ENCODE measurements at regions not wholly inside any gene's neighbourhood (a gene's known extent, or its start where the extent isn't known, plus 50 kb on each side); places are given as distances from the start of the nearest gene placed in this dataset.
"Not testable (repeated sequence)": the region's sequence is repeated elsewhere in the genome, so short reads cannot be mapped to it uniquely, and the experiment has no call there.

DNA sequence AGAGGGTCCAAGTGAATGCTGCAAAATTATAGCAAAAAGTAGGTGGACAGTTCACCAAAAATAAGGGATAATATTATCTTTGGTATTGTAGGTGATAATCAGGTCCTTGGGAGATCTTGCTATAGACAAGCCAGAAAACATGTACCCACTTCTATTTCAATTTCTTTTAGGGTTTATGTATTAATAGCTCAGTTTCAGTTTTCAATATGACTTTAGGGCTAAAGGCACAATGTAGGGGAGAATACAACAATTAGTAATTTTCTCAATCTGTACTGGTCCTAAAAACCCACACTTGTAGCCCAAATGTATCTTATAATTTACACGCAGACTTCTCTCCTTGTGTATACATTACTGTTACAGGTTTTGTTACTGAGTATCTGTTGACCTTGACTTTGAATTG lies 307.0 kb upstream of the ID4 start:
- no peak for DNase-seq (ENCODE audit: low read depth)

- DNase-seq (ENCODE audit: low read depth), result no peak
These were observed 301.8 kb upstream of the ID4 start for GRCh38 chr6:19535351-19535750.

- no peak for DNase-seq (ENCODE audit: low read depth)
These were observed 300.3 kb upstream of the ID4 start for GRCh38 chr6:19536838-19537237.

DNA sequence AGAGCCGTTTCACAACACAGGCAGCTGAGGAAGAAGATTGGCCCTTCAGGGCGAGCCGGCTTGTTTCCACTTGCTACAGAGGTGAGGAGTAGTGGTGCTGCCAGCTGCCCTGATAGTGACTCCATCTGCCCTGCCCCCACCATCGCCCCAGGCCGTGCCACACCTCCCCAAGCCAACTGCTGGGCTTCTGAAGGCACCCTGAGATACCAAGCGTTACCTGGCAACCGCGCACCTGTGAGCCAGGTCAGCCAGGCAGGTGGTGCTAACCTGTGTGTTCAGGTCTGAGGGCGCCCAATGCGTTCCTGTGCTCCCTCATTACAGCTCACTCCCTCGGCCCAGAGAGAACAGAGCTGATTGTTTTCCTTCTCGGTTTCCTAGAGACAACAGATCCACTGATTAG lies 299.1 kb upstream of the ID4 start:
- DNase-seq (ENCODE audit: low read depth), result no peak

- DNase-seq (ENCODE audit: low read depth), result no peak
These were observed 289.7 kb upstream of the ID4 start for GRCh38 chr6:19547507-19547906.

DNA sequence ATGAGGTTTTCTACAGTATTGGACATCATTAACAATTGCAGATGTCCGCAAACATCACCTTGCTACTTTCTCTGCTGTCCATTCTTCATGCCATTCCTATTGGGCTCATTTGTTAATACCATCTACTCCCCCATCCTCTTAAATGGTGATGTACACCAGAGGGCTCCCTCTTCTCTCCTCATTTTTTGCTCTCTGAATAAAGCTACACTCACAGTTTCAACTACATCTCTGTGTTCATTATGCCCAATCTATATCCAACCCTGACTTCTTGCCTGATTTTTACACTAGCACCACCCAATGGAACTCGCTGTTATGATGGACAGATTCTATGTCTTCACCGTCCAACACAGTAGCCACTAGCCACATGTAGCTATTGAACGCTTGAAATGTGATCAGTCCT lies 288.1 kb upstream of the ID4 start:
- no peak for DNase-seq (ENCODE audit: low read depth)

DNA sequence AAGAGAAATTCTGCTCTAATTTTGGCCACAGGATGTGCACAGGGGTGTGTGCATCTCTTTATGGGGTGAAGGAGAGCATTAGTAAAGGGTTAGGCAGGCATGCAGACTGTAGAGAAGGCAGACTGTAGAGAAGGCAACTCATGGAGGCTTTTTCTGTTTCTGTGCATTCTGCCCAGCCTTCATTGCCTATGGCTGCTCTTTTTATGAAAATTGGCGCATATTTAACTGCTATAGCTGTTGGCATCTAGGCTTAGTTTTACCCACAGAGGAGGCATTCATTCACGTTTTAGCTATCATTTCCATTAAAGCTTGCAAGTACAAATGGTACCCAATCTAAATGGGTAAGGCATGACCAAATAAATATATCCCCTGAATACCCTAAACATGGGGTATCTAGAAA lies 286.8 kb upstream of the ID4 start:
- no peak for DNase-seq (ENCODE audit: low read depth)

DNA sequence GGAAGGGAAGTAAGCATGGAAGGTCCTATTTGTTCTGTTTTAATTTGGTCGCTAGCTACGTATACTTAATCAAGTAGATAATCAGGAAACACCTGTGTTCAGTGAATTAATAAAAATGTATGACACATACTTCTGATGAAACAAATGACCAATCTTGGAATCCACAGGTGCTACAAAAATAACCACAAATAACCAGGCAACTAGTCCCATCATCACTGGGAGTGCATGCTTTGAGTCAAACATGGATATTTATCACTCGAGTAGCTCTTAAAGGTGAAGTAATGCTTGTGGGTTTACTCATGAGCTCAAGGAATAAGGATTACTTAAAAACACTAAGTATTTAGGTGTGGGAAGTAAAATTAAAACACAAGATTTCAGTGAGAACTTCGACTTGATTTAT lies 285.6 kb upstream of the ID4 start:
- no peak for DNase-seq (ENCODE audit: low read depth)

DNA sequence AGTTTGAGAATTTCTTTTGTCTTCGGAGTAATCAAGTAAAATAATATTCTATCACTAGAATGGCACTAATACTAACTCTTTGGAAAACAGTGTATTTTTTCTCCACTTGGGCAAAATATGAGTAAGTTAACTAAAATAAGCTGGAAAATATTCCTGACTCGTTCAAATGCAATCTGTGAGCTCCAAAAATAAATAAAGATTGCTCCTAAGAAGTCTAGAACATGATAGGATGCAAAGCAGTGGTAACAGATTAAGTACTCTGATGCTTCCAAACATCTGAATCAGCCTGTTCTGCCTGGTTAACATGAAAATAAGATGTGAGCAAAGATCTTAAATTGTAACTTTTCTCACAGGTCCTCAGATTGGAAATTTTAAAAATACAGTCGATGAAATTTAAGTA lies 285.1 kb upstream of the ID4 start:
- DNase-seq (ENCODE audit: low read depth), result no peak

GRCh38 chr6:19552588-19552987 lies 284.6 kb upstream of the ID4 start:
- no peak for DNase-seq (ENCODE audit: low read depth)

DNA sequence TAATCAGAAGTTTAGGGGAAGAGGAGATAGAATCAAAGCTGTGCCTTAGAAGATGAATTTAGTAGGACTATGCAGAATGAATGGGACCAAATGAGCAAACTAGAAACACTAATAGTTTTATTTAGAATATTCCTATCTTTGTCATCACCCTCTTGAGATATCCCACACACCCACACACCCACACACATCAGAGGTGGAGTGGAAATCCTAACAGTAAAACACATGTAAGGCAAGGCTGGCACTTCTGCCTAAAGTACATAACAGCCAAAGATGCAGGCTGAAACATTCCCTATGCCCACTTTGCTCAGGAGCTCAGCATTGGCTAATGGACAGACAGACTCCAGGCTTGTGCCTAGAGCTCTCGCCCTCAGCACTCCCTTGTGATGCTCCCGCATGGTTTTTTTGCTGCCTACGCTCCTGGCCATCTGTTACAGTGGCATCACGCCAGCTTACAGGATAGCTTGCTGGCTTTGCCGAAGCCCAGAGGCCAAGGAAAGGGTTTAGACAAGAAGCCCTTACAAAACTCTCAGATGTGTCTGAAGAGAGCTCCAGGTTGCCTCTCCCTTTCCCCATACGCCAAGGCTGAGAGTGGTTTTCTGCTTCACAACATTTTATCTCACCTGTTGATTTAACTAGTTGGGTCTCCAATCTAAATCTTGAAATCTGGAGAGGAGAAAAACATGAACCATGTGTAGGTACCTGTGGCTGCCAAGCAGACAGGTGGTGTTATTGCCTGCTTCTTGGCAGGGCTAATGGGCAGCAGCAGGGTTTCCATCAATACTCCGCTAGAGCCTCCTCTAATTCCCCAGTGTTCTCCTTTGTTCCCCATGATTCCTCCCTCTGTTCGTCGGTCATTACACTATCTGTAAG lies 282.6 kb upstream of the ID4 start:
- DNase-seq (ENCODE audit: low read depth), result no peak

GRCh38 chr6:19557191-19557590 lies 280.0 kb upstream of the ID4 start:
- no peak for DNase-seq (ENCODE audit: low read depth)

DNA sequence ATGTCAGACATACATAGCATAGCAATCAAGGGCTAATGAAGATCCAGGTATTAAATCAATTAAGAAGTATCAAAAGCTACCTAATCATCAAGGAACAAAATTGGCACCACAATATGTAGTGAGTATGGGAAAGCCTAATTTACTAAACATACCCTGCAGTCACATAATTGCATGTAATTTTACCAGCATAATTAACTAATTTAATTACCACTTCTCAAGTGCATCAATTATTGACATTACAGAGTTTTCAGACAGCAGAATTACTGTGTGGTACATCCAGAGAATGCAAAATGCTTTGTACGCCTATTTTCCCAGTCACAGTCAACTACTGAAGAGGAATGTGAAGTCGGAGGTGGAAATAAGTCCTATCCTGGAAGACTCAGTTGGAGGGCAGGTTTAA lies 279.0 kb upstream of the ID4 start:
- DNase-seq (ENCODE audit: low read depth), result no peak

DNA sequence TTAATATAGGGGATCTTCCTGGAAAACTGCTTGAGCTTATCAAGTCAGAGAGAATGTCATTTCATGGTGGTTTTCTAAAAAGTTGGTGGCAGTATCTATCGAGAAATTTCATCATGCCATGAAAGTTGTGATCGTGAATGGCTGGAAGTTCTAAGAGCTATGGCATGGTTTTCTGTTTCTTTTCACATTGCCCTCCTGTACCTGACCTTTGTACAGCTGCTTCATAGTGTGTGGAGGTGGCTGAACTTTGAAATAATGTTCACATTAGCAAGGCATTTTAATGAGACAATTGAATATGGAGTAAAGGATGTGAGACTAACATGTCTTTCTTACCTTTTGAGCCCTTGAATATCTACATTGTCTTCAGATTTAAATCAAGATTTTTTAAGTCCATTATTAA lies 278.2 kb upstream of the ID4 start:
- DNase-seq (ENCODE audit: low read depth), result no peak

DNA sequence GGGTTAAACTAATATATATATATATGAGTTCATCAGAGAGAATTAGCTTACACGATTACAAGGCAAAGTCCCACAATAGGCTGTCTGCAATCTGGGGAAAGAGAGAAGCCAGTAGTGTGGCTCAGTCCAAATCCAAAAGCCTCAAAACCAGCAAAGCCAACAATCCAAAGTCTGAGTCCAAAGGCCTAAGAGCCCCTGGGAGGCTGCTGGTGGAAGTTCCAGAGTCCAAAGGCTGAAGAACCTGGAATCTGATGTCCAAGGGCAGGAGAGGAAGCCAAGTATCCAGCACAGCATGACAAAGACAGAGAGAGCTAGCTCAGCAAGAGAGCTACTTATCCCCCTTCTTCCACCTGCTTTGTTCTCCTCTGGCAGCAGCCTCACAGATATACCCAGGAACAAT lies 274.7 kb upstream of the ID4 start:
- no peak for DNase-seq (ENCODE audit: low read depth)

GRCh38 chr6:19569563-19569962 lies 267.6 kb upstream of the ID4 start:
- no peak for DNase-seq (ENCODE audit: low read depth)

DNA sequence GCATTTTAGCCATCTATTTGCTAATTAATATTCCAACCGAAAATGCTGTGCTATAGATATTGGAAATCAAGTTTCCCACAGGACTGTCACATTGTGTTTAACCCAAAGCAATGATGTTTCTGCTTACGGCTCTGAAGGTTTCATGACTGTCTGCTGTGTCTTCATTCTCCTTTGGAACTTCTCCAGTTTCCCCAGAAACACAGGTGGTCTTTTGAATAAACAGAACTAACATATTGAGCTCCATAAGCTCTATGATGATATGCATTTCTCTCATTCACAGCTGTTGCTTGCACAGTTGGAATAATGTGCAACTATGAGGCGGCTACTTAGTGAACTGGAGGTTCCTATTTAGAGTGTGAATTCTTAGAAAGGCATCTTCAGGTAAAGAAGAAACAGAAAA lies 266.0 kb upstream of the ID4 start:
- no peak for DNase-seq (ENCODE audit: low read depth)

GRCh38 chr6:19578481-19578880 lies 258.7 kb upstream of the ID4 start:
- DNase-seq (ENCODE audit: low read depth), result no peak

DNA sequence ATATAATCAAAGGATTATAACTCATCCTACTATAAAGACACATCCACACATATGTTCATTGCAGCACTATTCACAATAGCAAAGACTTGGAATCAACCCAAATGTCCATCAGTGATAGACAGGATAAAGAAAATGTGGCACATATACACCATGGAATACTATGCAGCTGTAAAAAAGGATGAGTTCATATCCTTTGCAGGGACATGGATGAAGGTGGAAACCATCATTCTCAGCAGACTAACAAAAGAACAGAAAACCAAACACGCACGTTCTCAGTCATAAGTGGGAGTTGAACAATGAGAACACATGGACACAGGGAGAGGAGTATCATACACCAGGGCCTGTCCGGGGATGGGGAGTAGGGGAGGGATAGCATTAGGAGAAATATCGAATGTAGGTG lies 253.0 kb upstream of the ID4 start:
- DNase-seq (ENCODE audit: low read depth), result not testable (repeated sequence)

DNA sequence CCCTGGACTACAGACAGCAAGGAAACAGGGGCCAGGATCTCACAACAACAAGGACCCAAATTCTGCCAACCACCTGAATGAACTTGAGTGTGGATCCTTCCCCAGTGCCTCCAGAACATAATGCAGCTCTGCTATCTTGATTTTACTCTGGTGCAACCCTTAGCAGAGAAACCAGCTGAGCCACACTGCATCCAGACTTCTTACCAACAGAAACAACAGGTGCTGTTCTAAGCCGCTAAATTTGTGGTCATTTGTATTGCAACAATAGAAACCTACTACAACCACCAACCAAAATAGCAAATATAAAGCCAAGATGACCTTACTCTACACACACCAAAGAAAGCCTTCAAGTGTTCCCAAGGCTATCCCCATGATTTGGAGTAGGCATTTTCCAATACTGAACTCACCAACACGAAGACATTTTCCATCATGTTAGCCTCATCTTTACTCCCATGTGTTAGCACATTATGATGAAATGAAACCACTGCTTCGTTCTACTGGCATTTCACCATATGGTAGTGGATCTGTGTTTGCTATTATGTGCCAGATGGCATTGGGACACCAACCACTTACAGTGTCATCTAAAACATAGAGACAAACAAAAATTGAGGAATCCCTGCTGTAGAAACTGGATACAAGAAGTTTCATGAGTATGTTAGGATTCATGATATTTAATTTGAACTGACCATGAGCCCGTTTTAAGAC lies 249.8 kb upstream of the ID4 start:
- DNase-seq (ENCODE audit: low read depth), result no peak

DNA sequence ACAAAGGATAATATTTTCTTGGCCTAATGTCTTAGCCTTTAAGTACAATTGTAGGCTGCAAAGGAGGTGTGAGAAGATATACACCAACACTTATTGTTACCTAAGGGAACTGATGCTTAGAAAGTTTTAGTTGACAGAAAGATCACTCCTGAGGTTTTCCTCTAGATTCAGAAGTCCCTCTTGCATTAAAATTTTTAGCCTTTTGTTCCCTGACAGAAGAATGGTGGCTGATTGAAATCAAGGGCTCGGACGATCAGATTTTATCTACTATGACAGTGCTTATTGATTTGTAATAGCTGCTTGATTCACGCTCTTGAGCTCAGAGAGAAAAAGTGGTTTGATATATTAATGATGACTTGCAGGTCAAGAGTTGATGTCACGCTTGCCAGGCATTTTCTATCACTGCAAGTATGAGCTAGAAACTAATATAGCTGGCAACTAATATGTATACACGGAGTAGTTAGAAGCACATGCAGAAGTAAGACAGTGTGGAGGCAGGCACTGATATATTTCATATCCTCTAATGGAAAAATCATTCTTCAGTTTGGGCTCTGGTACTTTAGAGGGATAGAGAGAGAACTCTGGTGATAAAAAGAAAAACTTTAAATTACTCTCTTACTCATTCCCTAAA lies 246.6 kb upstream of the ID4 start:
- DNase-seq (ENCODE audit: low read depth), result no peak

GRCh38 chr6:19597809-19598320 lies 239.3 kb upstream of the ID4 start:
- no peak for DNase-seq (ENCODE audit: low read depth)

Data from LHCN-M2 (cell line).